ENCODE measurements at regions not wholly inside any gene's neighbourhood (a gene's known extent, or its start where the extent isn't known, plus 50 kb on each side); places are given as distances from the start of the nearest gene placed in this dataset.
A peak's percentile ranks its signal among the peaks of the same experiment; 100 is the strongest.

DNA sequence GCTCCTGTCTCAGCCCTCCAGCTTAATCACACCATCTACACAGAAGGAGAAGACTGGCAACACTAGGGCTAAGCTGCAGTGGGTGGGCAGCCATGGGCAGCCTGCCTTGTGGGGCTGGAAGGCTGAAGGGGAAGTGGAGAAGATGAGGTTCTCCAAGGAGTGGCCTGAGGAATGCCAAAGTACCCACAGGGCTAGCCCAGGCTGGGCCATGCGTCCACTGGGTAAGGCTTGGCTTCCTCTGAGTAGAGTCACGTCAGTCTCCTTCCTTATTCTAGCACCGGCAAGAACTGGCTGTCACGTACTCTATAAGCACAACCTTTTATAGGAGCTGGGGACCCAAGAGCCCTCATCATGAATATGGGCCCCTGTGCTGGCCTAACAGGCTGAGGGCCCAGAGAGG lies 110.6 kb upstream of the SIRPA start:
- DNase-seq = no peak

DNA sequence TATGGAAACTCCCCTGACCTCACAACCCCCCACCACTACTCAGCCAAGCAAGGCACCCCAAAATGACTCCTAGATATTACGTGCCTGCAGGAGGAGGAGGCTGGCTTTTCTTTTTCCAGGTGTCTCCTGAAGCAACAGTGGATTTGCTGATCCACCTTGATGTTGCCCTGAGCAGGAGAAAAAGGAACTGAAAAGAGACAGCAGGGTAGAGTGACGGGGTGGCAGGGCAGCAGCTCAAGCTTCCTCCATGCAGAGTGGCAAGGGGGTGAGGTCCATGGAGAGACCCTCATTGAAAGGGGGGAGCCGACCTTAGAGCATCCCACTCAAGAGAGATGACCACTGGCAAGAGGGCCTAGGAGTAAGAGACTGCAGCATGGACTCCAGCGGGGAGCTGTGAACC lies 112.0 kb upstream of the SIRPA start:
- no peak for DNase-seq

- no peak for DNase-seq
Measured at GRCh38 chr20:1782181-1782580, 113.0 kb upstream of the SIRPA start.

DNA sequence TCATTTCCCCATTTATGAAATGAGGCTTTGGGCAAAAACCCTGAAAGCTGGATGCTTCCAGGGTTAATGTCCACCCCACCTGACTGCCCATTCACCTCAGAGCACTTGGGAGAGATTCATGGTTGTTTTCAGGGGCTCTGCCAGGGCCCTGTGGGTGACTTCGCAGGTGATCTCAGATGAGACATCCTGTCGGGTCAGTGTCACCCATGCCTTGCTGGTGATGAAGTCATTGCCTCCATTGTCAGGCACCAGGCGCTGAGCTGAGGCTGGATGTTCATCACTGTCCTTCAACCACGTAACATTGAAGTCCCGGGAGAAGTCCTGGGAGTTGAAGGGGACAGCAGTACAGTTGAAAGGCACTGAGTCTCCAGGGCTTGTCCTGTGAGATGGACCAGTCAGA lies 115.6 kb upstream of the SIRPA start:
- DNase-seq = no peak

DNA sequence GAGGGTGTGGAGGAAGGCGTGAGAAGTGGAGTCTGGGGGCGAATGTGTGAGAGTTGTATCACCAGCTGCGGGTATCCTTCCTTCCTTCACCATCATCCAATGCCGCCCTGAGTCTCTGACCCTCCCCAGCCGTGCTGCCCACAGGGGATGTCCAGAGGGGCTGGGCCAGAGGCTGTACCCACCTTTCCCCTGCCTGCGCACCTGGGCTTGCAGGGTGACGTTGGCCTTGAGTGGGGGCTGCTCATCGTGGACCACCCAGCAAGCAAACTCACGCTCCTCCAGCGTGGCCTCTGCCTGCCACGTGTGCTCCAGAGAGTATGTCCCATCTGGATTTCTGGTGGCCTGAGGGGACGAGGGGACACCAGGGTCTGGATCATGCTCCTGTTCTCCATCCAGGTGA lies 116.9 kb upstream of the SIRPA start:
- DNase-seq = no peak

- no peak for DNase-seq
Measured at GRCh38 chr20:1777476-1777820, 117.8 kb upstream of the SIRPA start.

GRCh38 chr20:1776681-1777475 lies 118.3 kb upstream of the SIRPA start:
- peak; percentile 89 for DNase-seq

DNA sequence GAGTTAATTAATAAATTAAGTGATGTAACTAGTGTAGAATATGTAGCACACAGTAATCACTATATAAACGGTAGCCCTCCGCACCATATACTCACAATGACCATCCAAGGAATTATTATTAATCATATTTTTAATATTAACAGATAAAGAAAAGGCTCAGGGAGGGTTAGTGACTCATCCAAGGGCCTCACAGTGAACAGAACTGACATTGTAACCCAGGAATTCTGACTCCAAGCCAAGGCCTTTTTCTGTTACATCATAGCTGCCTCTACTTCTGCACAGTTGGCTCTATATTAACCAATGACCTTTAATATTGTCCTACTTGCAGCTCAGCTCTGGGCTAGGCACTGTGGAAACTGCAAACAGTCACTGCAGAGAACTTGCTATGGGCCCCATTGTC lies 117.5 kb upstream of the SIRPG start:
- DNase-seq = no peak

- DNase-seq = no peak
Measured at GRCh38 chr20:1774479-1774878, 116.9 kb upstream of the SIRPG start.

DNA sequence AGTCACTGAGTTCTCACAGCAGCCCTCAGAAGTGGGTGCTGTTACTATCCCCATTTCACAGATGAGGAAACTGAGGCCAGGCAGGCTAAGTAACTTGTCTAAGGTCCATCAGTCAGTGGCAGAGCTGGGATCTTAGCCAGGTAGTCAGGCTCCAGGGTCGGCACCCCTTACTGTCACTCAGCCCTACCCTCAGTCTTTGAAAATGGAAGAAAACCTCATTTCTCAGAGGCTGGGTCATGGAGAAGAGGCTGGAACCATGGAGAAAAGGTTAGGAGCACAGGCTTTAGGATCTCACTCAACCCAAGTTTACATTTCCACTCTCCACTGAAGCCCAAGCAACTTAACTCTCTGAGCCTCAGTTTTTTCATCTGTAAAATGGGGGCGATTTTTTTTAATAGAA lies 116.2 kb upstream of the SIRPG start:
- no peak for DNase-seq

GRCh38 chr20:1769491-1769890 lies 111.9 kb upstream of the SIRPG start:
- DNase-seq = no peak

- no peak for DNase-seq
Measured at GRCh38 chr20:1766731-1767130, 109.2 kb upstream of the SIRPG start.

DNA sequence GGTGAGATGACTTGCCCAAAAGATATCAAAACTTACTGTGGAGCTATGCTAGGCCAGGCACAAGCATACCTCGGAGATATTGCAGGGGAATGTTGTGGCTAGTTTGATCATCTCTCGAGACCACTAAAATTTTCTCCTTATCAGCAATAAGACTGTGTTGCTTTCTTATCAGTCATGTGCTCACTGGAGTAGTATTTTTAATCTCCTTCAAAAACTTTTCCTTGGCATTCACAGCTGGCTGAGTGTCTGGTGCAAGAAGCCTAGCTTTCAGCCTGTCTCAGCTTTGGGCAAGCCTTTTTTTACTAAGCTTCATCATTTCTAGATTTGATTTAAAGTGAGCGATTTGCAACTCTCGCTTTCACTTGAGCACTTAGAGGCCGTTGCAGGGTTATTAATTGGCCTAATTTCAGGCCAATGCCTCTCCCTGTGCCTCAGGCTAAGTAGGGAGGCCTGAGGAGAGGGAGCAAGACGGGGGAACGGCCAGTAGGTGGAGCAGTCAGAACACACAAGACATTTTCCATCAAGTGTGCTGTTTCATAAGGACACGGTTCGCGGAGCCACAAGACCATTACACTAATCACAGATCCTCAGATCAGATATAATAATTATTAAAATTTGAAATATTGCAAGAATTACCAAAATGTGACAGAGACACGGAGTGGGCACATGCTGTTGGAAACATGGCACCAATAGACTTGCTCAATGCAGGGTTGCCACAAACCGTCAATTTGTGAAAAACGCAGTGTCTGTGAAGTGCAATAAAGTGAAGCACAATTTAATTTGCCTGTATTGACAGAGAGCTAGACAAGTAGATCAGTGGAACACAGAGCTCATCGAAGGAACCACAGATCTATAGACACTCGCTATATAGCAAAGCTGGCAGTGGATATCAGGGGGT lies 106.8 kb upstream of the SIRPG start:
- DNase-seq = peak; percentile 60

GRCh38 chr20:1761598-1761997 lies 104.0 kb upstream of the SIRPG start:
- no peak for DNase-seq

DNA sequence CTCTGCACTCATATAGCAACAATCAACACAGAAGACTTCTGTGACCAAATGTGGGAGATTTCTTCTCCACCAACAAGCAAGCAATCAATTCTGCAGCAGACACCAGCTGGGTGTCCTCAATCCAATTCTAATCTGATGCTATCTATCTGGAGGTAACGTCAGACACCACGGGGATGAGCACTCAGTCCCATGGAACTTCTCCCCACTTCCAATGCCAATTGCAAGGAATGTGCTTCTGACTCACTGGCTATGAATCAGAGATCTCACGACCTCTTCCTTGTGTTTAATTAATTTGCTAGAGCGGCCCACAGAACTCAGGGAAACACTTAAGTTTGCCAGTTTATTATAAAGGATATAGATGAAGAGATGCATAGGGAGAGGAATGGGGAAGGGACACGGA lies 103.5 kb upstream of the SIRPG start:
- DNase-seq = no peak

- DNase-seq = no peak
Measured at GRCh38 chr20:1758765-1759164, 101.2 kb upstream of the SIRPG start.

DNA sequence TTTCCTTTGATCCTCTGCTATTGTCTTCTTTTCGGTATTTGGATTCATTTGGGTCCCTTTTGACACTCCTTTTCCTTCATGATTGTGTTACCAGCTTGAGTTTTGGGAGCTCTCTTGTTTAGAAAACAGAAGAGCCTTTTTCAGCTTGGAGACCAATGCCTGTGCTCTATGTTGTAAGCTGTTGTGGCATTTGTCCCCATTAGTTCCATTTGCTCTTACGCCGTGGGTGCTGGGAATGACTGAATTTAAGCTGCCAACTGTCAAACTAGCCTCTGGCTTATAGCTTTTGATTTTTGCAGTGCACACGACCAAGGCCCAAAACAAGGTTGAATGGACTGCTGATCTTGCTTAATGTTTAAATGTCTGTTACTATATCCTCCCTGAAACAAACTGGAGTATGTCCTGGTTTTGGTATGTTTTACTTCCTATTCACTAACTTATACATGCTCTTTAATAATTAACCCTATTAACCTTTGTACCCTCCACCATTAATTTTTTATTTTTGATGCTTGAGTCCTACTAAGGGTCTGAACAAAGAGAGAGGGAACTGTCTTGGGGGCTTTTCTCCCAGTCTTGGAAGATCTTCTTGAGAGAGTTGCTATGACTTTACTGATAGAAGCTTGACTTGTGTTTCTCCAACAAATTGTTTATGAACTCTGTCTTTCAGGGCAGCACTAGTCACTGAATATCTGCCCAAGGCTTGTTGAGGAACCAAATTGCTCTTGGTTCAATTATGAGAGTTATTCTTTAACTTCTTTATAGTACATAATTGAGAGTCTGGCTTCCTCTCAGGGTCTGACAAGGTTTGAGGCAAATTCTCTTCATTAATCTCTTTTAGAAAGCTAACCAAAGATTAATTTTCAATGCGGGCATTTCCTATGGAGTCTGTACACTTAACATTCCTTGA lies 100.3 kb upstream of the SIRPG start:
- DNase-seq = no peak

GRCh38 chr20:1757072-1757471 lies 99.5 kb upstream of the SIRPG start:
- no peak for DNase-seq

DNA sequence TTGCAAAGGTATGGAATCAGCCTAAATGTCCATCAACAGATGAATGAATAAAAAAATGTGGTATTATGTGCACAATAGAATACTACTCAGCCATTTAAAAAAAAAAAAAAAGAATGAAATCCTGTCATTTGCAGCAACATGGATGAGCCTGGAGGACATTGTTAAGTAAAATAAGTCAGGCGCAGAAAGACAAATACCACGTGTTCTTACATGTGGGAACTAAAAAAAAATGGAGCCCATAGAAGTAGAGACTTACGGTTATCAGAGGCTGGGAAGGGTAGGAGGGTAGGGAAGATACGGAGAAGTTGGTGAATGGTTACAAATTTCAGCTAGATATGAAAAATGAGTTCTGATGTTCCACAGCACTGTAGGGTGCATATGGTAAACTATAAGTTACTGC lies 97.2 kb upstream of the SIRPG start:
- DNase-seq = no peak

DNA sequence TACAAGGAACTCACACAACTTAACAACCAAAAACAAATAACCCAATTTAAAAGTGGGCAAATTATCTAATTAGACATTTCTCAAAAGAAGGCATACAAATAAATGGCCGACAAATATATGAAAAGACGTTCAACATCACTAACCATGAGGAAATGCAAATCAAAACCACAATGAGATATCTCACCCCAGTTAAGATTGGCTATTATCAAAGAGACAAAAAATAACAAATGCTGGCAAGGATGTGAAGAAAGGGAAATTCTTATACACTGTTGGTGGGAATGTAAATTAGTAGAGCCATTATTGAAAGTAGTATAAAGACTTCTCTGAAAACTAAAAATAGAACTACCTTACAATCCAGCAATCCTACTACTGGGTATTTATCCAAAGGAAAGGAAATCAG lies 96.7 kb upstream of the SIRPG start:
- no peak for DNase-seq

- DNase-seq = no peak
Measured at GRCh38 chr20:1752045-1752444, 94.5 kb upstream of the SIRPG start.

DNA sequence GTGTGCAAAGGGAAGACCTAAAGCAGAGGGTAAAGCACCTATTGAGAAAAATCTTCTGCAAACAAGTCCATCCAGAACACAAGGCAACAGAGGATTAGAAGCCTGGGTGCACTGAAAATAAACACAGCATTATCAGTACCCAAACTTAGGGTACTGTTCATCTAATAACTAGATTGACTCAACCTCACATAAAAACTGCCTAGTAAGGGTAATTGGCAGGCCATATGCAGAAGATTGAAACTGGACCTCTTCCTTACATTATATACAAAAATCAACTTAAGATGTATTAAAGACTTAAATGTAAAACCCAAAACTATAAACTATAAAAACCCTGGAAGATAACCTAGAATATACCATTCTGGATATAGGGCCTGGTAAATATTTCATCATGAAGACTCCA lies 91.2 kb upstream of the SIRPG start:
- no peak for DNase-seq

DNA sequence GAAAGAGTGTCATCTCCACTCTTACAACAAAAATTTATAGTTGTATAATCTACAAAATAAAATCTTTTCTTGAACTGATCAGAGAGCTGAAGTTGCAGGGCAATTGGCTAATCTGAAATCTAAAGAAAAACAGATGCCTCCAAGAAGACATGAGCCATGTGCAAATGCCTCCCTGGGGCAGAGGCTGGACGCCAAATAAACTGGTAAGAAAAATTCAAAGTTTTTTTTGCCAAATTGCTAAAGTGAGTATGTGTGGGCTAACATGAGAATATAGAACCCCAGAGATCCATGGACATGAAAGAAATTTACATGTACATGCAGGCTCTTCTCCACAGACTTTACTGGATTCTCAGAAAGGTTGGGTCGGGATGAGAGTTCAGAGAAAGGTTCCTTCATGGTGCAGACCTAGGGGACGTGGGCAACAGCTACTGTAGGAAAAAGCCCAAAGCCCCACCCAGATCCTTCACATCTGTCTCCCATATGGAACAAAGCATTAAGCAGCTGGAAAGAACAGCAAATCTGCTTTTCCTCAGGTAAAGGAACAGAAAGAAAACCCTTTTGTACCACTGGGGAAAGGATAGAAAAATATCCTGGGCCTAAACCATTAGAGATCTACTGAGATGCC lies 90.5 kb upstream of the SIRPG start:
- no peak for DNase-seq
